IMR-90 (cell line): ENCODE measurements at regions not wholly inside any gene's neighbourhood (a gene's known extent, or its start where the extent isn't known, plus 50 kb on each side); places are given as distances from the start of the nearest gene placed in this dataset.
A peak's percentile ranks its signal among the peaks of the same experiment; 100 is the strongest.

Experiments used
- ATAC-seq: fragments of 200-7000 bp; cut with Tn5 transposase; 2 replicates; pipeline ENCODE4 v1.9.1; 2020; ENCODE audit warnings: low read depth, mild to moderate bottlenecking, moderate library complexity
- BruUV-seq: library from RNA; stranded (reverse); fragments of 400-500 nt; replicated peaks from 2 replicates; lab custom pipeline; 2021; lab: Mats Ljungman, UMichigan
- CTCF ChIA-PET: fragments of 300-600 bp; formaldehyde crosslinking; extraction: SDS; loops from one replicate; lab custom pipeline; 2021; ENCODE audit warnings: antibody characterized with exemption; lab: Yijun Ruan, JAX
- POLR2A ChIA-PET: fragments of 300-600 bp; sonication (Branson Sonifier 250); formaldehyde crosslinking; loops from one replicate; lab custom pipeline; 2022; ENCODE audit warnings: antibody characterized with exemption; ENCODE audit not compliant: unreplicated experiment; lab: Charles Lee
- DNase-seq: peaks from one replicate; pipeline ENCODE4 v3.0.0; 2013
- H2AFZ ChIP-seq: replicated peaks from 2 replicates; pipeline ENCODE3; 2013; ENCODE audit warnings: low read length, mild to moderate bottlenecking; ENCODE audit not compliant: poor library complexity
- H2AK5ac ChIP-seq: 2 replicates; pipeline ENCODE4 v1.6.1; 2013; ENCODE audit warnings: low read depth, low read length, inconsistent platforms
- H2AK9ac ChIP-seq: replicated peaks from 2 replicates; pipeline ENCODE3; 2013; ENCODE audit warnings: mild to moderate bottlenecking, low read depth, low read length, moderate library complexity; ENCODE audit not compliant: poor library complexity
- H2BK120ac ChIP-seq: 2 replicates; pipeline ENCODE4 v1.6.1; 2013; ENCODE audit warnings: low read depth, low read length, inconsistent platforms
- H2BK15ac ChIP-seq: 3 replicates; pipeline ENCODE4 v1.6.1; 2013; ENCODE audit warnings: low read depth, low read length, inconsistent platforms
- H2BK20ac ChIP-seq: 2 replicates; pipeline ENCODE4 v1.6.1; 2013; ENCODE audit warnings: low read depth, mild to moderate bottlenecking, inconsistent platforms, low read length, moderate library complexity
- H2BK5ac ChIP-seq: 2 replicates; pipeline ENCODE4 v1.6.1; 2013; ENCODE audit warnings: mild to moderate bottlenecking, low read depth, low read length, inconsistent platforms; ENCODE audit not compliant: poor library complexity, severe bottlenecking
- H3K14ac ChIP-seq: replicated peaks from 2 replicates; pipeline ENCODE4 v1.6.1; 2013; ENCODE audit warnings: low read depth, low read length, inconsistent platforms
- H3K18ac ChIP-seq: 2 replicates; pipeline ENCODE4 v1.6.1; 2013; ENCODE audit warnings: low read depth, low read length, control low read depth
- H3K23ac ChIP-seq: 2 replicates; pipeline ENCODE4 v1.6.1; 2013; ENCODE audit warnings: low read depth, low read length, inconsistent platforms
- H3K27ac ChIP-seq: 2 replicates; pipeline ENCODE4 v1.5.1; 2013; ENCODE audit warnings: mild to moderate bottlenecking, control low read depth, low read length; ENCODE audit not compliant: insufficient read depth
- H3K27me3 ChIP-seq: 2 replicates; pipeline ENCODE4 v1.6.1; 2013; ENCODE audit warnings: low read length; ENCODE audit not compliant: control insufficient read depth, insufficient read depth
- H3K36me3 ChIP-seq: 2 replicates; pipeline ENCODE4 v1.6.1; 2013; ENCODE audit warnings: low read length, mixed read lengths; ENCODE audit not compliant: control insufficient read depth, insufficient read depth
- H3K4ac ChIP-seq: 2 replicates; pipeline ENCODE4 v1.6.1; 2013; ENCODE audit warnings: low read depth, low read length, inconsistent platforms
- H3K4me1 ChIP-seq: 2 replicates; pipeline ENCODE4 v1.6.1; 2013; ENCODE audit warnings: low read length, mixed read lengths; ENCODE audit not compliant: control insufficient read depth, insufficient read depth
- H3K4me2 ChIP-seq: 2 replicates; pipeline ENCODE4 v1.6.1; 2013; ENCODE audit warnings: low read depth, mild to moderate bottlenecking, control low read depth, low read length, moderate library complexity
- H3K4me3 ChIP-seq: 2 replicates; pipeline ENCODE4 v1.5.1; 2013; ENCODE audit warnings: low read depth, mild to moderate bottlenecking, control low read depth, low read length, moderate library complexity; ENCODE audit not compliant: insufficient read depth
- H3K56ac ChIP-seq: 2 replicates; pipeline ENCODE4 v1.6.1; 2013; ENCODE audit warnings: low read length, inconsistent platforms; ENCODE audit not compliant: insufficient read depth; ENCODE audit errors: extremely low read depth
- H3K79me1 ChIP-seq, 2 experiments: 2 replicates each; pipeline ENCODE4 v1.6.1; 2013; ENCODE audit warnings: low read length in 2 of 2, inconsistent platforms in 1 of 2, low read depth in 1 of 2
- H3K9ac ChIP-seq: 2 replicates; pipeline ENCODE4 v1.6.1; 2013; ENCODE audit warnings: low read depth, low read length, control low read depth
- H3K9me1 ChIP-seq: 2 replicates; pipeline ENCODE4 v1.6.1; 2013; ENCODE audit warnings: low read length, inconsistent platforms; ENCODE audit not compliant: insufficient read depth
- H3K9me3 ChIP-seq: 2 replicates; pipeline ENCODE4 v1.6.1; 2013; ENCODE audit warnings: low read length; ENCODE audit not compliant: control insufficient read depth, insufficient read depth
- H4K20me1 ChIP-seq: 2 replicates; pipeline ENCODE4 v1.6.1; 2013; ENCODE audit warnings: low read length, inconsistent platforms; ENCODE audit not compliant: insufficient read depth
- H4K5ac ChIP-seq: 2 replicates; pipeline ENCODE4 v1.6.1; 2013; ENCODE audit warnings: mild to moderate bottlenecking, low read depth, low read length, control low read depth
- H4K8ac ChIP-seq, 2 experiments: 2 replicates each; pipeline ENCODE4 v1.6.1; 2013; ENCODE audit warnings: low read depth in 2 of 2, low read length in 2 of 2, control low read depth in 1 of 2, inconsistent platforms in 1 of 2
- H4K91ac ChIP-seq: 2 replicates; pipeline ENCODE4 v1.6.1; 2013; ENCODE audit warnings: low read depth, low read length, inconsistent platforms; ENCODE audit not compliant: insufficient read depth
- BHLHE40 ChIP-seq: fragments of 150-350 bp; IDR thresholded peaks from 2 replicates; pipeline ENCODE4 v1.6.1; 2016; ENCODE audit warnings: mild to moderate bottlenecking, low read depth, low read length
- CEBPB ChIP-seq: IDR thresholded peaks from 2 replicates; pipeline ENCODE4 v1.6.1; 2012; ENCODE audit warnings: low read depth, low read length, improper control_type of control experiment
- CHD1 ChIP-seq: IDR thresholded peaks from 2 replicates; pipeline ENCODE4 v1.6.1; 2012; ENCODE audit warnings: low read depth, low read length, improper control_type of control experiment
- CTCF ChIP-seq: conservative IDR thresholded peaks from 2 replicates; pipeline ENCODE4 v1.5.1; 2012; ENCODE audit warnings: mild to moderate bottlenecking, low read depth, low read length, improper control_type of control experiment
- ELK1 ChIP-seq: fragments of 150-350 bp; IDR thresholded peaks from 2 replicates; pipeline ENCODE4 v1.6.1; 2016; ENCODE audit warnings: low read depth, mild to moderate bottlenecking, low read length, moderate library complexity, borderline replicate concordance
- FOS ChIP-seq: fragments of 150-350 bp; IDR thresholded peaks from 2 replicates; pipeline ENCODE4 v1.6.1; 2016; ENCODE audit warnings: low read depth, low read length
- MAFK ChIP-seq: IDR thresholded peaks from 2 replicates; pipeline ENCODE4 v1.6.1; 2012; ENCODE audit warnings: low read depth, low read length, improper control_type of control experiment
- MAZ ChIP-seq: IDR thresholded peaks from 2 replicates; pipeline ENCODE4 v1.6.1; 2012; ENCODE audit warnings: low read depth, mild to moderate bottlenecking, low read length, improper control_type of control experiment, moderate library complexity, borderline replicate concordance
- MXI1 ChIP-seq: IDR thresholded peaks from 2 replicates; pipeline ENCODE4 v1.6.1; 2012; ENCODE audit warnings: low read depth, mild to moderate bottlenecking, low read length, moderate library complexity, borderline replicate concordance
- NFE2L2 ChIP-seq: fragments of 150-350 bp; IDR thresholded peaks from 2 replicates; pipeline ENCODE4 v1.6.1; 2016; ENCODE audit warnings: low read depth, mild to moderate bottlenecking, low read length
- POLR2A ChIP-seq: IDR thresholded peaks from 2 replicates; pipeline ENCODE4 v1.6.1; 2012; ENCODE audit warnings: mild to moderate bottlenecking, low read depth, low read length
- RAD21 ChIP-seq: IDR thresholded peaks from 2 replicates; pipeline ENCODE4 v1.6.1; 2012; ENCODE audit warnings: low read length, improper control_type of control experiment
- RCOR1 ChIP-seq: IDR thresholded peaks from 2 replicates; pipeline ENCODE4 v1.6.1; 2012; ENCODE audit warnings: mild to moderate bottlenecking, low read length, improper control_type of control experiment; ENCODE audit not compliant: insufficient replicate concordance
- SMC3 ChIP-seq: fragments of 150-350 bp; IDR thresholded peaks from 2 replicates; pipeline ENCODE4 v1.6.1; 2016; ENCODE audit warnings: low read depth, mild to moderate bottlenecking, antibody characterized with exemption, low read length, moderate library complexity
- USF2 ChIP-seq: fragments of 150-350 bp; IDR thresholded peaks from 2 replicates; pipeline ENCODE4 v1.6.1; 2017; ENCODE audit warnings: mild to moderate bottlenecking, antibody characterized with exemption, low read length, low read depth
- WGBS, 2 experiments: methylation state at CpG; one replicate each; pipeline versions ENCODE4 v1.1.5 to v1.1.7; 2013; ENCODE audit warnings: missing lambda C conversion rate in 2 of 2; ENCODE audit not compliant: insufficient read length in 1 of 2; ENCODE audit errors: extremely low coverage in 2 of 2; 5-methylcytosine and 5-hydroxymethylcytosine counted together
- dilution Hi-C: fragments of 300-500 bp; cut with HindIII; formaldehyde crosslinking; loops from one replicate; pipeline ENCODE4 v1.14.3; 2018; ENCODE audit warnings: low sequenced_read_pairs; ENCODE audit not compliant: unreplicated experiment
- in situ Hi-C: fragments of 300-500 bp; cut with MboI; formaldehyde crosslinking; loops from 3 replicates; pipeline ENCODE4 v1.14.3; 2019; ENCODE audit warnings: low sequenced_read_pairs, inconsistent platforms, mixed read lengths
- intact Hi-C: fragments of 100-400 bp; cut with micrococcal nuclease; formaldehyde crosslinking; loops from 2 replicates; pipeline ENCODE4 v1.10.0; 2022

- Histone ChIP-seq H3K9me1 (0 out of 2 replicates have a peak, but pooled peaks cover 2% of the 10 kb centered on the region), H3K27ac (no peak overlapping the region), H3K4me1 (peaks cover 10% of the 10 kb centered on the region; the same call in 1 of the 2 replicates), H2AK9ac (no peak overlapping the region), H2BK15ac (no peak overlapping the region), H4K20me1 (no peaks in the 10 kb centered on the region), H2BK20ac (no peak overlapping the region), H3K4ac (no peak overlapping the region), H3K18ac (no peak overlapping the region), H3K14ac (no peak overlapping the region), H2AFZ (no peak overlapping the region), H3K36me3 (no peaks in the 10 kb centered on the region), H3K4me3 (no peak overlapping the region), H4K8ac (no peak overlapping the region), H3K27me3 (peaks cover 12% of the 10 kb centered on the region), H3K4me2 (no peak overlapping the region), H3K9me3 (peaks cover 5% of the 10 kb centered on the region), H4K5ac (no peak overlapping the region), H2AK5ac (peak overlapping the region; percentile 52; the same call in 1 of the 2 replicates), H4K91ac (no peak overlapping the region), H3K9ac (no peak overlapping the region), H3K23ac (no peak overlapping the region), H3K79me1 (no peaks in the 10 kb centered on the region), H2BK120ac (no peak overlapping the region), H3K56ac (no peak overlapping the region), H2BK5ac (no peak overlapping the region)
- POLR2A ChIA-PET: no interaction called here
- in situ Hi-C loops (no loop called here), dilution Hi-C loops (no loop called here), intact Hi-C loops (no loop called here)
- no peak for TF ChIP-seq MAFK
- TF ChIP-seq RCOR1: no peak
- no peak for TF ChIP-seq CEBPB
- no peak for TF ChIP-seq POLR2A
- no peak for TF ChIP-seq SMC3
- no peak for TF ChIP-seq CTCF
- TF ChIP-seq MAZ: no peak
- no peak for TF ChIP-seq FOS
- no peak for TF ChIP-seq BHLHE40
- TF ChIP-seq RAD21: no peak
- TF ChIP-seq ELK1: no peak
- no peak for TF ChIP-seq CHD1
- TF ChIP-seq MXI1: no peak
- TF ChIP-seq NFE2L2: no peak
- TF ChIP-seq USF2: no peak
- DNase-seq: no peak
- no peak for ATAC-seq
- 87% methylated on average over 5 of the region's 10 CpGs; no CpG with 5 or more reads in 1 of the 2 experiments for WGBS, 2 experiments
- BruUV-seq: no TSS peak
- CTCF ChIA-PET: interaction anchor here (1.2 kb wide), 1 partner anchor 9 kb away, joined by 5 read pairs; no protein-coding TSS in a partner anchor
Observed at GRCh38 chr17:83150369-83151055, 71.1 kb downstream of the METRNL start.
